GM21786 (cell line): ENCODE measurements at regions not wholly inside any gene's neighbourhood (a gene's known extent, or its start where the extent isn't known, plus 50 kb on each side); places are given as distances from the start of the nearest gene placed in this dataset.

Experiments used
- ATAC-seq: cut with Tn5 transposase; IDR thresholded peaks from one replicate; pipeline ENCODE4 v1.9.1; 2021; ENCODE audit not compliant: unreplicated experiment

DNA sequence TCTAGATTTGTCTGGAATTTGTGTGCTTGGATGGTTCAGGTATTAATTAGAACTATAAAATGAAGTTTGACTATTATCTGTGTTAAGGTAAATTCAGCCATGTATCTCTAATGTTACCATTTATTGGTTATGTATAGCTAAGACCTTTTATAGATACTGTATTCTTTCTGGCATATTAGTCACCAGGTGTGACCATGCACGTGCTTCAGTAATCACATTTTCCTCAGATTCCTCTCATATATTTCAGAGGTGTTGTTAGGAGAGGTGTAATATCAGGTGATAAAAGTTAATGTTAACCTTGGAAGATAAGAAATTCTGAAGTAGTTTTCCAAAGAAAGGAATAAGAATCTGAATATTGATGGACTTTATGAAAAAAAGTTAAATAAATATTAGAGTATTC, 194.5 kb upstream of the KHDRBS2 start:
- no peak for ATAC-seq

DNA sequence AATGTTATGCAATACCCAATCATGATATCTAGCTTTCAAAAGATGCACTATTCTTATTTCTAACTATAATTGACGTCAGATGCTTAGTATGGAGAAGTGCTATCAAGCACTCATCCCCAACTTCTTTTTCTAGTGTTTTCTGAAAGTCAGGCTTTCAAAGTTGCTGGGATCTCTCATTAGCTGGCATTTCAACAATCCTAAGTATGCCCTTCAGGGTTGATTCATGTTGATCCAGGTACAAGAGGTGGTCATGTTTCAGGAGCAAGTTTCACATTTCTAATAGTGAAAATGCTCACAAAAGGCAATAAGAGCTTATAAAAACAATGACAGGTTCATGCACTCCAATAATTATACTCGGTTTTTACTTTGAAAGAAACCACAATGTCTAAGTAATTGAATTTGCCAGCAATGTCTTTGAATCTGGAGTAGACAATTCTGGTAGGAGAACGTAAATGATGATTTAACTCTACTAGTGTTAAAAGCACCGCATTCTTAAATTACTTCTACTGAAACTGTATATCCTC, 193.7 kb upstream of the KHDRBS2 start:
- ATAC-seq = no peak

DNA sequence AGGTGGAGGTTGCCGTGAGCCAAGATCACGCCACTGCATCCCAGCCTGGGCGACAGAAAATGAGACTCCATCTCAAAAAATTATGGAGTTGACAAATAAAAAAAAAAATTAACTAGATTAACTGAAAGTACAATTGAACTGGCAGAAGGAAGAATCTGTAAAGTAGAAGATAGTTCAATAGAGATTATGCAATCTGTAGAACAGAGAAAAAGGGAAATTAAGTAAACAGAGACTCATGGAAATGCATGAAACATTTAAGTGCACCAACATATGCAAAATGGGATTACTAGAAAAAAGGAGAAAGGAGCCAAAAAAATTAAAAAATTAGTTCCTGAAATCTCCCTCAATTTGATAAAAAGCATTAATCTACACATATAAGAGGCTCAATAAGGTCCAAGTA, 188.8 kb upstream of the KHDRBS2 start:
- no peak for ATAC-seq

DNA sequence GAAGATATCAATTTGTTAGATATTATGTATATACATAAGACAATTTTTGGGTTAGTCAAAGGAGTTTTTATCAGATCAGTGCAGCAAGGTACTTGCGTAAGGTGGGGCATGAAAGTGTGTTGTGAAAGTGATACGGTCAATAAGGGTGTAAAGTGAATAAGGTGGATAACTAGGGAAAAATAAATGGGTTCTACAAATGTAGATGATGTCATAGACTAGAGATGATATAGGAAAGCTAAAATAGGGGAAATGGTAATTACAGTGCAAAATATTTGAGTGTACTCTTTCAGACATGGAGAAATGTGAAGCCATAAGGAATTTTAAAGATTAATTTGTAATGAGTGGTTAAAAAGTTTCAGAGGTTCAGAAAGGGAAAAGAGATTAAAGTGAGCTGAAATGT, 180.6 kb upstream of the KHDRBS2 start:
- no peak for ATAC-seq

DNA sequence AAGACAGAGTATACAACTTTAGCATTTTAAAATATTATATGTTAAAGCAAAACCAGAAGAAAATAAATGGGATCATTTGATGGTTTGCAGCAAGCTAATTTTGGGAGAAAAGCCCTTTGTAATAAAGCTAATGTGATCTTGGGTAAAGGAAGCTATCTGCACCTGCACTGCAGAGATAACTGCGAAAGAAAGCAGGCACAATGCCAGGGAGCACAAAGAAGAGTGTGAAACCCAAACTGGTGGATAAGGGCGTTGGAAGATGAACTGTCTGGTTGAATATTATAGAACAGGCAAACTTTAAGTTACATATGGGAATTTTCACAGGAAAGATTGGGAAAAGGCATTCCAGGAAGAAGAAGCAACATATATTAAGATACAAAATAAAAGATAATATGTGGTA, 179.2 kb upstream of the KHDRBS2 start:
- ATAC-seq = no peak

DNA sequence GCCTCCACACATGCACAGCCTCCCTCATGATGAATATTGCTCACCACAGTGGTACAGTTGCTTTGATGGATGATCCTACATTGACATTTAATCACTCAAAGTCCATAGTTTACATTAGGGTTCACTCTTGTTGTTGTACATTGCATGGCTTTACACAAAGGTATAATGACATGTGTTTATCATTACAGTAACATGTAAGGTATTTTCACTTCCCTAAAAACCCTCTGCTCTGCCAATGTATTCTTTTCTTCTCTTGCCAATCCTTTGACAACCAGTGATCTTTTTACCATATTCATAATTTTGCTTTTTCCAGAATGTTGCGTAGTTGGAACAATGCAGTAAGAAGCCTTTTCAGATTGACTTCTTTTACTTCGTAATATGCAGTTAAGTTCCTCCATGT, 166.6 kb upstream of the KHDRBS2 start:
- ATAC-seq = no peak

DNA sequence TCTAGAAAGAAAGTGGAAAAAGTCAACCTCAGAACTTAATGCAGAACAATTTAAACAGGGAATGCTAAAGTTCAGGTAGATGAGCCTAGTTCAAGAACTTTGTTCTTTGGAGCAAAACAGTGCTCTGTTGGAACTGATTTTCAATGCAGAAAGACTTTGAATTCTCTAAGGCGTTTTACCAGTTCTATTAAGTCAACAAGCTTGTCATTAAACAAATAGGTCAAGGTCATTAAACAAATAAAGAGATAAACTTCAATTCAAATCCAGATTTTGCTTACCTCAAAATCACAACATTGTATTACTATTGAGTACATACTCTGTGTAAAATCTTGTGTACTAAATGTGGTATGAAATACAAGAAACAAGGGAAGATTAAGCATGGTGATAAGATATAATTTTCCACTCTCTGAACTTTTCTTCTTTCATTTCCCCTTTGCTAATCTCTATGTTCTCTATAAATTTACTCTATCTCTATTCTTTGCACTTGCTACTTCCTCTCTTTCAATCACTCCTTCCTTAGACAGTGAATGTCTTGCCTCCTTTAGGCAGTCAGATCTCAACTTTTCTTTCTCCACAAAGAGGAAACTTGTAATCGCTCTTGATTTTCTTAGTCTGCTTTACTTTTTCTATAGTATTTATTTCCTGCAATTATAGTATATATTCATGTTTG, 160.8 kb upstream of the KHDRBS2 start:
- ATAC-seq = no peak

DNA sequence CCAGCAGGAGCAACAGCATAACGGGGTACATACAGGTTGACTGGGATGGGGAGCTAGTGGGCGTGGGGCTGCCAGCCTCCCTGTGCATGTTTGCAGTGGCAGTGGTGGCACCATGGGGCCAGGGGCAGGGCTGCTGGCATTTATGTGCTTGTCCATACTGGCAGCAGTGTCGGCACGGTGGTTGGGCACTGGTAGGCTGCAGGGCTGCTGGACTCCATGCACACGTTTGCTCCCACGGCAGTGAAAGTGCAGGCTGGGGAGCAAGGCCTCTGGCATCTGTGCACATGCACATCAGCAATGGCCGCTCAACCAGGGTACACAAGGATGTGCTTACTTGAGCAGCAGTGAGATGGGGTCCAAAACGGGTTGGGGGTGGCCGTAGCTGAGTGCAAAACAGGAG, 159.5 kb upstream of the KHDRBS2 start:
- no peak for ATAC-seq

DNA sequence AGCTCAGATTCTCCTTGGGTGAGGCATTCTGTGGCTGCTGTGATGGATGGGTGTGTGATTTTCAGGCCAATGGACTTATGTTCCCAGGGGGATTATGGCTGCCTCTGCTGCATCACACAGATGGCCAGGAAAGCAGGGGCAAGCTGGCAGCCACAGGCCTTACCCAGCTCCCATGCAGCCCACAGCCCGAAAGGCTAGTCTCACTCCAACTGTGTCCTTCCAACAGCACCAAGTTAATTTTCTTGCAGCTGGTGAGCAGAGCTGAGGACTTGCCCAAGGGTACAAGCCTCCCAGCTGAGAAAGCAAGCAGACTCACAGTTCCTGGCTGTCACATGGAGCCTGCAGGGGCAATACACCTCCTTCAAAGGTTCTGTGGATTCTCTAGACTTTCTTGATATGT, 155.2 kb upstream of the KHDRBS2 start:
- ATAC-seq = no peak

DNA sequence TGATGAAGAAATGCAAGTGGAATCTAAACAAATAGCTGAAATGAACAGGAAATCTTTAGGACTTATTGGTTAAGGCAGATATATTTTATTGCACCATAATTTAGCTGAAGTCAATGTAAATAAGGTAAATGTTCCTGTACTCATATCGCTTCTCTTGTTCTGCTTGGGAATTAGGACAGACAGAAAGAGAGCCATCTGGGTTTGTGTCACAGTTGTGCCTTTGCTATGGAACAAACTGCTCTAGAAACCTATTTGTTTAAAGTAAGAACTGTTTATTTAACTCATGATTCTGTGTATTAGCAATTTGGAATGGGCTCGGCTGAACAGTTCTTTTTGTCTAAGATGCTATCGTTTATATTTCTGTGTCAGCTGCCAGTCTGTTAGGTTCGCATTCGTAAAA, 143.8 kb upstream of the KHDRBS2 start:
- no peak for ATAC-seq

DNA sequence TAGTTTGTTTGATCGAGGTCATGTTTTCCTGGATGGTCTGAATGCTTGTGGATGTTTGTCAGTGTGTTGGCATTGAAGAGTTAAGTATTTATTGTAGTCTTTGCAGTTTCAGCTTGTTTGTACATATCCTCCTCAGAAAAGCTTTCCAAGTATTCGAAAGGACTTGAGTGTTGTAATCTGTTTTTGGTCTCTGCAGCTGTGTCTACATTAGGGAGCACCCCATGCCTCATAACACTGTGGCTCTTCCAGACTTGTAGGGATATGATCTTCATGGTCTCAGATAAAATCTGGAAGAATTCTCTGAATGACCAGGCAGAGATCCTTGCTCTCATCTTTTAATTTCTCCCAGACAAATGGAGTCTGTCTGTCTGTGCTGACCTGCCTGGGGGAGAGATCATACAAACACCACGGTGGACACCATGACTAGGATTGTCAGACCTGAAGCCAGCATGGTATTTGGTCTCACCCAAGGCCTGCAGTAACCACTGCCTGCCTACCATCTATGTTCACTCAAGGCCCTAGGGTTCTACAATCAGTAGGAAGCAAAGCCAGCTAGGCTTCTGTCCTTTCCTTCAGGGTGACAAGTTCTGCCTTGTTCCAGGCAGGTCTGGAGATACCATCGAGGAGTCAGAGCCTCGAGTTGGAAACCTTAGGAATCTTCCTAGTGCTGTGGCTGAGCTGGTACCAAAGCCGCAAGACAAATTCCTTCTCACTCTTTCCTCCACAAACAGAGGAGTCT, 114.7 kb upstream of the KHDRBS2 start:
- ATAC-seq = no peak

DNA sequence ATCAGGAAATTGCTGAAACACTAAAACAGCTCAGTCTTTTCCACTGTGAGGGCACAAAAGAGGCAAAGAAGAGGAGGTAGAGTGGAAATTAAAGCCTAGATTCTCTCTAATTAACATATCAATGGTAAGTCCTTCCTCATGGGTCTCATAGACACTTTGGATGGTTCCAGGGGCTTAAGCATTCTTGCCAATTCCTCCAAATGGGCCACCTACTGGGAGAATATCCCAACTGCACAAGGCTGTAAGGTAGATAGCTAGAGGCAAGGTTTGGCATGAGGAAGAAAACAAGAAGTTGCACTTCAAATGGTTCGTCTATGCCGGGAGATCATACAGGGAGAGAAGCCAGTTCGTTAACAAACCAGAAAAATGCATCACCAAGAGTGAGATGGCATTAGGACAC, 107.6 kb upstream of the KHDRBS2 start:
- ATAC-seq = no peak

DNA sequence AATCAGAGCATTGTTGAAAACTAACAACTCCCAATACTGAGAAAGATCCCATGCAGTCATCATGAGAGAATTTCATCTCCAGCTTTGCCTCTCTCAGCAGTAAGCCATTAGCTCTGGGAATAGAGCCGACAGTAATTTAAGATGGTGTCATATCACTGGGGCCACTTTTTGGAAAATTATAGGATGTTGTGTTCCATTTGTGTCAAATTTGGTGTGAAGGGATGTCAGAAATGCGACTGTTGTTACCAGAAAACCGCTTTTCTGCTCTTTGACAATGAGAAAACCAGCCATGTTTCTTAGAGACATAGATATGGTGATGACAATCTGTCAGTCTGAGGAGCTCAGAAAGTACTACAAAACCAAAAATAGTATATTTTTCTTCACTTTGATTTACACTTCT, 106.3 kb upstream of the KHDRBS2 start:
- no peak for ATAC-seq

DNA sequence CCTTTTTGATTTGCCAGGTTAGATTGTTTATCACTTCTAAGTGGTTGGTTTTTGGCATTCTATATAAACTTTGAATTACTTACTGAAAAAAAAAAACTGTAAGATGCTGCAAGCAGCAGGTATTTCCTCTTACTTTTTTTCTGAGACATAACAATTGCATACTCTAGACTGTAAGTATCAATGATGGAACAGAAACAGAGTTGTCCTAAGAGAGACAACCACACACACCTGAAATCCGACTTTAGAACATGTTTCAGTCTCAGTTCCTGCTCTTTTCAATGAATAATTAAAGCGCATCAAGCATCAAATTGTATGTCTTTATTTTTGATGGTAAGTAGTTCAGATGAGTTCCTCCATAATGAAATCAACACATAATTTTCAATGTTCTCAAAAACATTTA, 105.3 kb upstream of the KHDRBS2 start:
- no peak for ATAC-seq

DNA sequence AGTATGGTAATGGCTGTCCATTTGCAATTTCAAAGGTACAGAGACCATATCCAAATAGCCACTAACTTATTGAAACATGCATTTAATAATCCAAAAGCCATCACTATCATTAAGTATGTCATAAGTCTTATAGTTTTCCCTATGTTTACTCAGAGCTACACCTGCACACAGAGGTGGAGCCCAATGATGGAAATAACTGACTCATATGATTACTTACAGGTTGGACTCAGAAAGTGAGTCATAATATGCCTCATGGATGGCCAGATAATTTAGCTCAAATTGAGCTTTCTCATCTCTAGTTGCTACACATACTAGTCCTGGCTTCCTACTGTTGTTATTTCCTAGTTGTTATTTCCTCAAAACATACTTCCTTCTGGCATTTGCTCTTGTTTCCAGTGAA, 104.4 kb upstream of the KHDRBS2 start:
- ATAC-seq = no peak

DNA sequence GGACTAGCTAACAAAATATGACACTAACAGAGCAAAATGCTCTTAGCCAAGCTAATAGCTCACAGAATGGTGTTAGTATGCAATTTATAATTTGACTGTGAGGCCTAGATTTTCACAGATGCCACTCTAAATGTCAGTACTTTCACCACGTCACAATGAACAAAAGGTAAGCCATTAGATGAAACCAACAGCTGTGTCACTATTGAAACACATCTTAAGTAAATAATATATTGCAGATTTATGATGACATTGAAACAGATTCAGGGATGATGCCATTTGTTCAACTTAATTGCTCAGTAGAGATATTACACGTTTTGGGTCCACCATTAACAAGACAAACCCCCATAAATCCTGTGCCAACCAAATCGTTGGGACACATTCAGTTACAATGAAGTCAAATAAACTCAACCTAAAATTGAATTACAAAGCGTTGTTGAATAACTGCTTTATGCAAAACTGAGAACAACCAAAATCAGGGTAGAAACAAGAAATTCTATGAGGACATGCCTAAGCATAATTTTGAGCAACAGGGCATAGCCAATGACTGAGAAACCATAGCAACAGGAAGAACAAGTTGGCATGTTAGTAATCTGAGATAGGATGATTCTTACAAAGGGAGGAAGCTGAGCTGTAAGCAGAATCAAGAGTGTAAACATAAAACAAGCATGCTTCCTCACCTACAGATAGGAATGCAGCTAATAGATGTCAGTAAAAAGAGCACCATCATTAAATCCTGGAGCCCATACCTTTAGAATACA, 85.6 kb upstream of the KHDRBS2 start:
- no peak for ATAC-seq

DNA sequence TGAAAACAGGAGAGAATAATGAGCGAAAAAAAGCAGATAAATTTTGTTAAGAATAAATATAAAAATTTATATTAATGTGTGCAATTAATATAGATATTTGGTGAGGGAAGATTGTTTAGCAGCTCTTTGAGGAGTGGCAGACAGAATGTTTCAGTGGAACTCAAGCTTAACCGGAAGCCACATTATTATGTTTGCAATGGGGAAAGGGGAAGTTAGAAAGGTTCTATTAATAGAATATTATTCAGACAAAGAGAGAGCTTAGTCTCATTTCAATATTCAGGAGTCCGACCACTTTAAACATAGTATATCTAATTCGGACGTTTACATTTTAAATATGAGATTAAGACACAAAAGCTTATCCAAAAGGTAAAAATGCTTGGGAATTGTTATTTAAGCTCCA, 81.6 kb upstream of the KHDRBS2 start:
- ATAC-seq = peak; percentile 100

DNA sequence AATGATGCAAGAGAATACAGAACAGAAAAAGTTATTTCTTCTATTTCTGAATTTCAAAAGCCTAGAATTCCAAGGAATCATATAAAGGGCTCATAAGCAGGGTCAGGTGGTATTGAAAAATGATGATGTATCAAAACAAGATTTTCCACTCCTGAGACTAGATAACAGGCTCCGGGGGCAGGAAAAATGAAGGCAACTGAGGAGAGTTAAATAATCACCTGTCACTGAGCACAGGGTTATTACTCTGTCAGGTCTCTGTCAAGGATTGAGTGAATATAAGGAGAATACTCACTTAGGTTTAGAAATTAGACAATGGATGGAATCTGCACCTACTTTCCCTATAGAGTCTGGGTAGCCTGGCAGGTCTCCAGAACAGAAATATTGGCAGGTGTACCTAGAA, 76.1 kb upstream of the KHDRBS2 start:
- ATAC-seq = no peak

DNA sequence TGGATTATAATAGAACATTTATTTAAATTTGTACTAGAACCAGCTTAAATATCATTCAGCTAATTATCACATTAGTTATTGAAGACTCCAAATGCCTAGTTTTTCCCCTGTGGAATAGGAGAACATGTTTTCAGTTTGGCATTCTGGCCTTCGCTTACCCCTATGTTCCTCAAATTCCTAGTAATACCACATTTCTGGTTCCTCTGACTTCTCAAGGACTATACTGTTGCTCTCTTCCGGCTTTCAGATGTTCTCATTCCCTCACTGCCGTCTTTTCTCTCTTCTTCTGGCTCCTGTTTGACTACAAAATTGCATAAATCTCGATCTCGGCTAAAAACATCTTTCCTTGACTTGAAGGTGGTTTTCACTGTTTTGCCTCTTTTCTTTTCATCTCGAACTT, 71.8 kb upstream of the KHDRBS2 start:
- no peak for ATAC-seq

DNA sequence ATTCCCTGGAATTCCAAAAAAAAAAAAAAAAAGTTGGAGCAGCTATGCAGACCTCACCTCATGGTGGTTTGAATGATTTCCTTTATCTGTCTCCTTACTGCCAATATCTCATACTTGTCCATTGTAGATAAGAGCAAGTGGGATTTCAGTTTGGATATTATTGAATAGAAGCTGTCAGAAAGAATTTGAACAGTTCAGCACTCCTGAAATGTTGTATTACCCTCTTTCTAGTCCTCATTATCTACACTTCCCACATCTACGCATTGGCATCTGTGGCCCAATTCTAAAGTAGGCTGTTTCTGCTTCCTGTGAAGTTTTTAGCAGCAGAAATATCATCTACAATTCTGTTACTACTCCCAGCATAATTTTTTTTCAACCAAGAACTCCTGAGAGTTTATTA, 68.2 kb upstream of the KHDRBS2 start:
- no peak for ATAC-seq

DNA sequence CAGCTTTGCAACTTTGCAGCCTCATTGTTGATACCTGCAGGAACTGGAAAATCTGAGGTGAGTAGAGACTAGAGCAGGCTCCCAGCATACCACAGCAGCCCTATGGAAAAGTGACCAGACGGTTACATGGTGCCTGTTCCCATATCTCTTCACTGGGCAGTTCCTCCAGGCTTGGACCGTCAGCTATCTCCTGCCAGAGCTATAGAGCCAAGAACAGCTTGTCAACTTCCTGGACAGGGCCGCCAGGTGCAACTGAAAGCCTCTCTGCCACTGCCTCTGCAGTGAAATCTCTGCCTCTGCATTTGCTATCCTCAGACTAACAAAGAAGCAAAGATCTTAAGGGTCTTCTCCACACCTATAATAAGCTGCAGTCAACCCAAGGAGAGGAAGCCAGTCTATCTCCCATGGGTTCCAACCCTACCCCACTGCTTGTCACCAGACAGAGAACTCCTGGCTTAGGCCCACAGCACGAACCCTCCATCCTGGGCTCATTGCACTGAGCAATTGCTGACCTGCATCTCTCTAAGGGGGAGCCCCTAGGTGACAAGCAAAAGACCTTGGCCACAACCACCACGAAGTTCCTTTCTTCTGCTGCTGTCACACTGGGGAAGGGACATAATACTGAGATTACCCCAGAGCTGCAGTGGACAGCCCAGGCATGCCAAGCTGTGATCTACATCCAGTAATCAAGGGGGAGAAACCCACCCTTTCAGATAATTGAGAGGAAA, 60.1 kb upstream of the KHDRBS2 start:
- ATAC-seq = no peak
